ENCODE measurements at regions not wholly inside any gene's neighbourhood (a gene's known extent, or its start where the extent isn't known, plus 50 kb on each side); places are given as distances from the start of the nearest gene placed in this dataset.

GRCh38 chr6:154909821-154910220, 85.3 kb upstream of the TIAM2 start:
- H3K4me2 ChIP-seq: no peak overlapping the region
- H3K9ac ChIP-seq: no peak overlapping the region
- H3K27ac ChIP-seq: no peak overlapping the region
- H3K27me3 ChIP-seq (ENCODE audit: insufficient read depth, low read depth): no peaks in the 10 kb centered on the region
- no peaks in the 10 kb centered on the region for H3K79me2 ChIP-seq (ENCODE audit: insufficient read depth, low read depth)
- H3K36me3 ChIP-seq (ENCODE audit: insufficient read depth): no peaks in the 10 kb centered on the region
- TF ChIP-seq CTCF (conservative IDR thresholded peaks at IDR 0.05; ENCODE audit: low read depth, low read length): no peak
- no peaks in the 10 kb centered on the region for H3K4me1 ChIP-seq (ENCODE audit: low read depth, poor library complexity, severe bottlenecking)
- no peak overlapping the region for H3K4me3 ChIP-seq (IDR thresholded peaks at IDR 0.05; ENCODE audit: insufficient read depth, low read depth, low read length)
- H4K20me1 ChIP-seq (ENCODE audit: insufficient read depth): no peaks in the 10 kb centered on the region
- no peak overlapping the region for H2AFZ ChIP-seq (ENCODE audit: low read depth)

GRCh38 chr6:154914288-154914687, 80.8 kb upstream of the TIAM2 start:
- H3K4me1 ChIP-seq (ENCODE audit: low read depth, poor library complexity, severe bottlenecking): peaks cover 14% of the 10 kb centered on the region
- no peaks in the 10 kb centered on the region for H3K27me3 ChIP-seq (ENCODE audit: insufficient read depth, low read depth)
- TF ChIP-seq CTCF (conservative IDR thresholded peaks at IDR 0.05; ENCODE audit: low read depth, low read length): no peak
- H3K79me2 ChIP-seq (ENCODE audit: insufficient read depth, low read depth): no peaks in the 10 kb centered on the region
- H2AFZ ChIP-seq (ENCODE audit: low read depth): no peak overlapping the region
- no peak overlapping the region for H3K4me2 ChIP-seq
- no peak overlapping the region for H3K27ac ChIP-seq
- H4K20me1 ChIP-seq (ENCODE audit: insufficient read depth): no peaks in the 10 kb centered on the region
- no peaks in the 10 kb centered on the region for H3K36me3 ChIP-seq (ENCODE audit: insufficient read depth)
- no peak overlapping the region for H3K9ac ChIP-seq
- no peak overlapping the region for H3K4me3 ChIP-seq (IDR thresholded peaks at IDR 0.05; ENCODE audit: insufficient read depth, low read depth, low read length)

GRCh38 chr6:154916857-154917256, 78.3 kb upstream of the TIAM2 start:
- Histone ChIP-seq H3K27ac (no peak overlapping the region), H3K4me3 (IDR thresholded peaks at IDR 0.05; ENCODE audit: insufficient read depth, low read depth, low read length) (no peak overlapping the region), H3K79me2 (ENCODE audit: insufficient read depth, low read depth) (no peaks in the 10 kb centered on the region), H3K27me3 (ENCODE audit: insufficient read depth, low read depth) (no peaks in the 10 kb centered on the region), H3K36me3 (ENCODE audit: insufficient read depth) (no peaks in the 10 kb centered on the region), H3K4me1 (ENCODE audit: low read depth, poor library complexity, severe bottlenecking) (peaks cover 14% of the 10 kb centered on the region), H2AFZ (ENCODE audit: low read depth) (no peak overlapping the region), H3K4me2 (peak overlapping the region; percentile 73), H3K9ac (no peak overlapping the region), H4K20me1 (ENCODE audit: insufficient read depth) (no peaks in the 10 kb centered on the region)
- TF ChIP-seq CTCF (conservative IDR thresholded peaks at IDR 0.05; ENCODE audit: low read depth, low read length): no peak

- Histone ChIP-seq H3K27ac (no peak overlapping the region), H3K36me3 (ENCODE audit: insufficient read depth) (no peaks in the 10 kb centered on the region), H3K4me1 (ENCODE audit: low read depth, poor library complexity, severe bottlenecking) (peaks cover 14% of the 10 kb centered on the region), H4K20me1 (ENCODE audit: insufficient read depth) (no peaks in the 10 kb centered on the region), H3K27me3 (ENCODE audit: insufficient read depth, low read depth) (no peaks in the 10 kb centered on the region), H3K9ac (no peak overlapping the region), H3K4me2 (no peak overlapping the region), H3K79me2 (ENCODE audit: insufficient read depth, low read depth) (no peaks in the 10 kb centered on the region), H2AFZ (ENCODE audit: low read depth) (no peak overlapping the region), H3K4me3 (IDR thresholded peaks at IDR 0.05; ENCODE audit: insufficient read depth, low read depth, low read length) (no peak overlapping the region)
- no peak for TF ChIP-seq CTCF (conservative IDR thresholded peaks at IDR 0.05; ENCODE audit: low read depth, low read length)
Measured at GRCh38 chr6:154917941-154918340, 77.2 kb upstream of the TIAM2 start.
